Muscle layer of duodenum (tissue), 2 donors: ENCODE measurements at regions not wholly inside any gene's neighbourhood (a gene's known extent, or its start where the extent isn't known, plus 50 kb on each side); places are given as distances from the start of the nearest gene placed in this dataset.

Experiments used
- H3K27ac ChIP-seq: one replicate; pipeline ENCODE4 v1.7.0; 2013; ENCODE audit warnings: mild to moderate bottlenecking, low read length
- H3K27me3 ChIP-seq: one replicate; pipeline ENCODE4 v1.7.0; 2013; ENCODE audit warnings: low read depth, mild to moderate bottlenecking, control low read depth, low read length
- H3K36me3 ChIP-seq, 2 donors: one replicate each; pipeline ENCODE4 v1.7.0; 2013; ENCODE audit warnings: low read length in 2 of 2, control low read depth in 1 of 2, mild to moderate bottlenecking in 1 of 2; ENCODE audit not compliant: insufficient read depth in 2 of 2, control insufficient read depth in 1 of 2
- H3K4me1 ChIP-seq, 2 donors: one replicate each; pipeline ENCODE4 v1.7.0; 2013; ENCODE audit warnings: low read length in 2 of 2, mild to moderate bottlenecking in 2 of 2, control low read depth in 1 of 2, moderate library complexity in 1 of 2; ENCODE audit not compliant: insufficient read depth in 2 of 2, control insufficient read depth in 1 of 2
- H3K4me3 ChIP-seq, 2 donors: one replicate each; pipeline ENCODE4 v1.7.0; 2013; ENCODE audit warnings: low read length in 2 of 2, low read depth in 1 of 2, mild to moderate bottlenecking in 1 of 2
- H3K9me3 ChIP-seq, 2 donors: one replicate each; pipeline ENCODE4 v1.7.0; 2013; ENCODE audit warnings: low read length in 2 of 2, control low read depth in 1 of 2, mild to moderate bottlenecking in 1 of 2; ENCODE audit not compliant: control insufficient read depth in 1 of 2
- donor health status: healthy.

- H3K4me1 ChIP-seq: no peaks in the 10 kb centered on the region
These were observed 129.1 kb downstream of the UQCRFS1 start for GRCh38 chr19:29083863-29084262.

GRCh38 chr19:29079356-29080032, 133.5 kb downstream of the UQCRFS1 start:
- H3K36me3 ChIP-seq: no peaks in the 10 kb centered on the region
- no peaks in the 10 kb centered on the region for H3K27me3 ChIP-seq
- no peak overlapping the region for H3K27ac ChIP-seq
- H3K4me1 ChIP-seq: no peaks in the 10 kb centered on the region
- no peaks in the 10 kb centered on the region for H3K9me3 ChIP-seq
- no peak overlapping the region for H3K4me3 ChIP-seq

More at GRCh38 chr19:29083863-29084262, 129.1 kb downstream of the UQCRFS1 start:
- Histone ChIP-seq H3K4me3 (no peak overlapping the region), H3K27me3 (no peaks in the 10 kb centered on the region), H3K9me3 (no peaks in the 10 kb centered on the region), H3K27ac (no peak overlapping the region), H3K36me3 (no peaks in the 10 kb centered on the region)

GRCh38 chr19:29076963-29077362, 136.0 kb downstream of the UQCRFS1 start:
- Histone ChIP-seq H3K4me1 (no peaks in the 10 kb centered on the region), H3K4me3 (no peak overlapping the region), H3K27ac (no peak overlapping the region), H3K27me3 (no peaks in the 10 kb centered on the region), H3K9me3 (no peaks in the 10 kb centered on the region), H3K36me3 (no peaks in the 10 kb centered on the region)

GRCh38 chr19:29076161-29076560, 136.8 kb downstream of the UQCRFS1 start:
- no peaks in the 10 kb centered on the region for H3K27me3 ChIP-seq
- H3K36me3 ChIP-seq: no peaks in the 10 kb centered on the region
- H3K9me3 ChIP-seq: no peaks in the 10 kb centered on the region
- H3K27ac ChIP-seq: no peak overlapping the region
- no peaks in the 10 kb centered on the region for H3K4me1 ChIP-seq
- no peak overlapping the region for H3K4me3 ChIP-seq

GRCh38 chr19:29075149-29075548, 137.8 kb downstream of the UQCRFS1 start:
- no peak overlapping the region for H3K4me3 ChIP-seq
- H3K36me3 ChIP-seq: no peaks in the 10 kb centered on the region
- no peaks in the 10 kb centered on the region for H3K9me3 ChIP-seq
- H3K4me1 ChIP-seq: no peaks in the 10 kb centered on the region
- H3K27ac ChIP-seq: no peak overlapping the region
- H3K27me3 ChIP-seq: no peaks in the 10 kb centered on the region

- no peak overlapping the region for H3K27ac ChIP-seq
These were observed 138.4 kb downstream of the UQCRFS1 start for GRCh38 chr19:29074579-29074978.

GRCh38 chr19:29067831-29068230, 145.1 kb downstream of the UQCRFS1 start:
- no peaks in the 10 kb centered on the region for H3K9me3 ChIP-seq
- H3K4me3 ChIP-seq: no peak overlapping the region

More at GRCh38 chr19:29074579-29074978, 138.4 kb downstream of the UQCRFS1 start:
- H3K9me3 ChIP-seq: no peaks in the 10 kb centered on the region
- no peak overlapping the region for H3K4me3 ChIP-seq
- no peaks in the 10 kb centered on the region for H3K27me3 ChIP-seq
- no peaks in the 10 kb centered on the region for H3K36me3 ChIP-seq
- no peaks in the 10 kb centered on the region for H3K4me1 ChIP-seq

GRCh38 chr19:29062475-29063435, 150.2 kb downstream of the UQCRFS1 start:
- H3K9me3 ChIP-seq: no peaks in the 10 kb centered on the region
- no peaks in the 10 kb centered on the region for H3K36me3 ChIP-seq
- no peaks in the 10 kb centered on the region for H3K27me3 ChIP-seq
- H3K27ac ChIP-seq: no peak overlapping the region
- H3K4me1 ChIP-seq: no peaks in the 10 kb centered on the region
- no peak overlapping the region for H3K4me3 ChIP-seq

More at GRCh38 chr19:29067831-29068230, 145.1 kb downstream of the UQCRFS1 start:
- Histone ChIP-seq H3K27me3 (no peaks in the 10 kb centered on the region), H3K36me3 (no peaks in the 10 kb centered on the region), H3K4me1 (no peaks in the 10 kb centered on the region), H3K27ac (no peak overlapping the region)

GRCh38 chr19:29060813-29061364, 152.1 kb downstream of the UQCRFS1 start:
- Histone ChIP-seq H3K4me3 (no peak overlapping the region), H3K36me3 (no peaks in the 10 kb centered on the region), H3K4me1 (no peaks in the 10 kb centered on the region), H3K27me3 (no peaks in the 10 kb centered on the region), H3K9me3 (no peaks in the 10 kb centered on the region), H3K27ac (no peak overlapping the region)

- Histone ChIP-seq H3K4me1 (no peaks in the 10 kb centered on the region), H3K36me3 (no peaks in the 10 kb centered on the region), H3K27ac (no peak overlapping the region), H3K4me3 (no peak overlapping the region), H3K9me3 (peaks cover 0 to 2% of the 10 kb centered on the region in 2 donors), H3K27me3 (no peaks in the 10 kb centered on the region)
These were observed 156.4 kb downstream of the UQCRFS1 start for GRCh38 chr19:29056535-29056934.
